ENCODE measurements at regions not wholly inside any gene's neighbourhood (a gene's known extent, or its start where the extent isn't known, plus 50 kb on each side); places are given as distances from the start of the nearest gene placed in this dataset.

- DNase-seq (ENCODE audit: low read depth), result no peak
Measured at GRCh38 chr11:69931994-69932910, 113.0 kb upstream of the FGF3 start.

GRCh38 chr11:69934861-69935494, 115.8 kb upstream of the FGF3 start:
- DNase-seq (ENCODE audit: low read depth), result no peak

- no peak for DNase-seq (ENCODE audit: low read depth)
Measured at GRCh38 chr11:69935941-69936505, 116.8 kb upstream of the FGF3 start.

- no peak for DNase-seq (ENCODE audit: low read depth)
Measured at GRCh38 chr11:69936771-69937170, 117.6 kb upstream of the FGF3 start.

GRCh38 chr11:69938206-69938605, 119.0 kb upstream of the FGF3 start:
- DNase-seq (ENCODE audit: low read depth), result no peak

- DNase-seq (ENCODE audit: low read depth), result no peak
Measured at GRCh38 chr11:69939551-69940245, 120.5 kb upstream of the FGF3 start.

- DNase-seq (ENCODE audit: low read depth), result no peak
Measured at GRCh38 chr11:69940246-69940610, 121.0 kb upstream of the FGF3 start.

- no peak for DNase-seq (ENCODE audit: low read depth)
Measured at GRCh38 chr11:69941546-69942332, 122.5 kb upstream of the FGF3 start.

GRCh38 chr11:69942333-69942820, 123.2 kb upstream of the FGF3 start:
- DNase-seq (ENCODE audit: low read depth), result no peak

- no peak for DNase-seq (ENCODE audit: low read depth)
Measured at GRCh38 chr11:69943066-69943465, 123.8 kb upstream of the FGF3 start.

- DNase-seq (ENCODE audit: low read depth), result no peak
Measured at GRCh38 chr11:69943506-69943905, 124.3 kb upstream of the FGF3 start.

GRCh38 chr11:69944146-69944795, 125.1 kb upstream of the FGF3 start:
- DNase-seq (ENCODE audit: low read depth), result no peak

- DNase-seq (ENCODE audit: low read depth), result no peak
Measured at GRCh38 chr11:69945157-69945556, 125.9 kb upstream of the FGF3 start.

- no peak for DNase-seq (ENCODE audit: low read depth)
Measured at GRCh38 chr11:69947059-69947792, 128.0 kb upstream of the FGF3 start.

- DNase-seq (ENCODE audit: low read depth), result no peak
Measured at GRCh38 chr11:69947793-69948255, 128.6 kb upstream of the FGF3 start.

- no peak for DNase-seq (ENCODE audit: low read depth)
Measured at GRCh38 chr11:69948256-69949141, 129.3 kb upstream of the FGF3 start.

- no peak for DNase-seq (ENCODE audit: low read depth)
Measured at GRCh38 chr11:69949327-69949726, 128.8 kb upstream of the ANO1 start.

GRCh38 chr11:69950120-69950519, 128.0 kb upstream of the ANO1 start:
- DNase-seq (ENCODE audit: low read depth), result peak; percentile 14

GRCh38 chr11:69950621-69951020, 127.5 kb upstream of the ANO1 start:
- no peak for DNase-seq (ENCODE audit: low read depth)
